NT2/D1 (cell line): ENCODE measurements at regions not wholly inside any gene's neighbourhood (a gene's known extent, or its start where the extent isn't known, plus 50 kb on each side); places are given as distances from the start of the nearest gene placed in this dataset.

Source experiments
- SUZ12 ChIP-seq: IDR thresholded peaks from 2 replicates; pipeline ENCODE4 v1.6.1; 2011; ENCODE audit not compliant: insufficient read length, insufficient read depth; ENCODE audit errors: extremely low read depth
- YY1 ChIP-seq: IDR thresholded peaks from 2 replicates; pipeline ENCODE4 v1.6.1; 2011; ENCODE audit not compliant: insufficient read length, insufficient read depth
- ZNF274 ChIP-seq: IDR thresholded peaks from 2 replicates; pipeline ENCODE4 v1.6.1; 2011; ENCODE audit warnings: mild to moderate bottlenecking, low read depth, low read length

DNA sequence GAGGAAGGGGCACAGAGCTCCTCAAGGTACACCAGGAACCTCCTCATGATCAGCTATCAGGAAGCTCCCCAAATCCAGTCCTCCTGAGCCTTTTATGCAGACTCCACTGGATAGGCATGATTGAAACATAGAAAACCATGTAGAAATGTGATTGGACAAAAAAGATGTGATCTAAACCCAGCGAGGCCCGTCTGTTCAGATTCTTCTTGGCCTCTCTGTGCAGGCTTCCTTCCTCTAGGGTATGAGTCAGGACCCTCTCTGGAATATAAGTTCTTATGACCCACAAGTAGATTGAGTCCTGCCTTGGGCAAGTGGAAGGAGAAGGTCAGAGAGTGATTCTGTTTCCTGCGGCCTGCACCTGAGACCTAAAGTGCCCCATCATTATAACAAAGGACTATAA, 166.3 kb downstream of the PHLDA1 start:
- TF ChIP-seq SUZ12, result no peak
- TF ChIP-seq ZNF274, result no peak
- no peak for TF ChIP-seq YY1
